ENCODE measurements at regions not wholly inside any gene's neighbourhood (a gene's known extent, or its start where the extent isn't known, plus 50 kb on each side); places are given as distances from the start of the nearest gene placed in this dataset.

DNA sequence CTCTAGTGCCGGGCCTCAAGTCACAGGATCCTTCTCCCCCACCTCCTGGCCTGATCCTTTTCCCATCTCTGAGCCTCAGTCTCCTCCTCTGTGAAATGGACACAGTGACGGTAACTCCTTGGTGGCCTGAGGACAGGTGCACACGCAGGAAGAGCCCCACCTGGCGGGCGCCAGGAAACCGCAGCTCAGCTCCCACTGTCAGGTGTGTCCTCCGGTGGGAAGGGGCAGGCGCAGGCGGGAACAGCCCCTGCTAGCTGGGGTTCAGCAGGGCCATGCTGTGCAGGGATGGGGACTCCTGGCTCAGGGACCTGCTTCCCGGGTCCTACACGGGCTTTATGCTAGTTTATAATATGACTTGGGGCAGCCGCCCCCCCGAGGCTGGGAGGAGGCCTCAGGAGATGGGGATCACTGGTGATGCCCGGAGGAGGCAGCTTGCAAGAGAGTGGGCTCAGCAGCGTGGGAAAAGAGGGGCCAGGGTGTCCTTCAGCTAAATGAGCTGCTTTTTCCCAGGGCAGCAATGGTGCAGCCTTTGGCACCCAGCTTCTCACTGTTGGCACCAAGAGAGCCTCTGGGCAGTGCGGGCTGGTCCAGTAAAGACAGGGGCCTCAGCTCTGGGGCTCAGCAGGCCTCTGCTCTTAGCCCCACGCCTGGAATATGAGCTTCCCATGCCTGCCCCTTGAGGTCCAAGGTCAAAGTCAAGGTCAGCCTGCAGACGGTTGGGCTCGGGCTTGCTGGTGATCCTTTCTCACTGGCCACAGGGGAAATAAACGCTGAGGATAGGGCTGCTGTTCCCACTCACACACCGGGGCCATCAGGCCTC is 68.0 kb upstream of the FAM20C start:
- Histone ChIP-seq H3K9me3 (ENCODE audit: insufficient read depth, low read length) (no peaks in the 10 kb centered on the region), H3K9ac (ENCODE audit: insufficient read length, low read depth) (peak overlapping the region; percentile 34), H3K4me3 (ENCODE audit: insufficient read length, low read depth) (no peak overlapping the region), H3K4me1 (ENCODE audit: insufficient read depth, insufficient read length) (peaks cover 17% of the 10 kb centered on the region), H3K27me3 (ENCODE audit: insufficient read depth, insufficient read length) (no peaks in the 10 kb centered on the region), H3K36me3 (ENCODE audit: insufficient read depth, insufficient read length, low read length) (no peaks in the 10 kb centered on the region)
- DNase-seq (ENCODE audit: low read depth, low spot score): no peak
- no peak for TF ChIP-seq SUZ12 (IDR thresholded peaks at IDR 0.05; ENCODE audit: extremely low read depth, insufficient read depth, insufficient read length)
- no peak for TF ChIP-seq YY1 (IDR thresholded peaks at IDR 0.05; ENCODE audit: insufficient read depth, insufficient read length)
- no peak for TF ChIP-seq ZNF274 (IDR thresholded peaks at IDR 0.05; ENCODE audit: low read depth, low read length)

DNA sequence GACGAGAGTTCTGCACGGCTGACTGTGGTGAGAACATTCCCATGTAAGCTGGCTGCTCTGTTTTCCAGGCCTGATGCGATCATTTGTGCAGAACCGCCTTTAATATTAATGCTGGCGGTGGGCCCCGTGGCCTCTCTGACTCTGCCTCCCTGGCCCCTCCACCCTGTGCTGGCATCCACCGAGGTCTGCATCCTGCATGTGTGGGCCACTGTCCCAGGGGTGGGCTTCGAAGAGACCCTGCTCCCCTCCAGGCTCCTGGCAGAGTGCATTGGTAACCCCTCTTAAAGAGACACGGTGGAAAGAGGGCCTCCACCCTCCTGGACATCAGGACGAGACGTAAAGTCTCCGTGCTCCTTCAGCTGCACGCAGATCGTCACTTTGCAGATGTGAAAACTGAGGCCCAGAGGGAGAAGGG is 67.3 kb upstream of the FAM20C start:
- no peaks in the 10 kb centered on the region for H3K36me3 ChIP-seq (ENCODE audit: insufficient read depth, insufficient read length, low read length)
- no peak overlapping the region for H3K4me3 ChIP-seq (ENCODE audit: insufficient read length, low read depth)
- H3K9me3 ChIP-seq (ENCODE audit: insufficient read depth, low read length): no peaks in the 10 kb centered on the region
- H3K4me1 ChIP-seq (ENCODE audit: insufficient read depth, insufficient read length): peaks cover 11% of the 10 kb centered on the region
- DNase-seq (ENCODE audit: low read depth, low spot score): no peak
- H3K9ac ChIP-seq (ENCODE audit: insufficient read length, low read depth): peak overlapping the region; percentile 34
- TF ChIP-seq SUZ12 (IDR thresholded peaks at IDR 0.05; ENCODE audit: extremely low read depth, insufficient read depth, insufficient read length) (no peak), ZNF274 (IDR thresholded peaks at IDR 0.05; ENCODE audit: low read depth, low read length) (no peak), YY1 (IDR thresholded peaks at IDR 0.05; ENCODE audit: insufficient read depth, insufficient read length) (no peak)
- H3K27me3 ChIP-seq (ENCODE audit: insufficient read depth, insufficient read length): no peaks in the 10 kb centered on the region

DNA sequence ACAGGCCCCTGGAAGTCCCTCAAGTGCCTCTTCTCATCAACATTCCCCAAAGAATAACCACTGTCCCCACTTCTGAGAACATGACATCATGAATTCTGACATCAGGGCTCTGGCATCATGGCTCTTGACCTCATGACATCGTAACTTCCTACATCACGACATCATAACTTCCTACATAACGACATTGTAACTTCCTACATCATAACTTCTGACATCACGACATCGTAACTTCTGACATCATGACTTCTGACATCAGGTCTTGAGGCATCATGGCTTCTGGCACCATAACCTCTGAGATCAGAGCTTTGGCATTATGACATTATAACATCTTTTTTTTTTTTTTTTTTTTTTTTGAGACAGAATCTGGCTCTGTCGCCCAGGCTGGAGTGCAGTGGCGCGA is 66.7 kb upstream of the FAM20C start:
- no peaks in the 10 kb centered on the region for H3K9me3 ChIP-seq (ENCODE audit: insufficient read depth, low read length)
- no peak overlapping the region for H3K4me3 ChIP-seq (ENCODE audit: insufficient read length, low read depth)
- H3K36me3 ChIP-seq (ENCODE audit: insufficient read depth, insufficient read length, low read length): no peaks in the 10 kb centered on the region
- DNase-seq (ENCODE audit: low read depth, low spot score): no peak
- H3K27me3 ChIP-seq (ENCODE audit: insufficient read depth, insufficient read length): no peaks in the 10 kb centered on the region
- H3K9ac ChIP-seq (ENCODE audit: insufficient read length, low read depth): no peak overlapping the region
- peaks cover 7% of the 10 kb centered on the region for H3K4me1 ChIP-seq (ENCODE audit: insufficient read depth, insufficient read length)
- TF ChIP-seq YY1 (IDR thresholded peaks at IDR 0.05; ENCODE audit: insufficient read depth, insufficient read length): no peak
- TF ChIP-seq SUZ12 (IDR thresholded peaks at IDR 0.05; ENCODE audit: extremely low read depth, insufficient read depth, insufficient read length): no peak
- TF ChIP-seq ZNF274 (IDR thresholded peaks at IDR 0.05; ENCODE audit: low read depth, low read length): no peak

DNA sequence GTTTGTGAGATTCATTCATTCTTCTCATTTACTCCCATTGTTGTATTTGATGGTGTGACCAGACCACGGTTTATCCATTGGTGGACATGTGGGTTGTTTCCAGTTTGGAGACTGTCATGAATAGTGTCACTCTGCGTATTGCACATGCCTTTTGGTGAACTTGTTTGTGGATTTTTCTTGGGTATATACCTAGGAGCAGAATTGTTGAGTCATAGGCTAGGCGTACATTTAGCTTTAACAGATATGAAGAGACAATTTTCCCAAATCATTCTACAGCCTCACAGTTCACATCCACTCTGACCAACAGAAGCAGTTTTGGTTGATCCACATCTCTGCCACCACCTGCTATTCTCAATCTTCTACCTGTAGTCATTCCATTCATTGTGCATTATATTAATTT is 66.0 kb upstream of the FAM20C start:
- TF ChIP-seq YY1 (IDR thresholded peaks at IDR 0.05; ENCODE audit: insufficient read depth, insufficient read length) (no peak), ZNF274 (IDR thresholded peaks at IDR 0.05; ENCODE audit: low read depth, low read length) (no peak), SUZ12 (IDR thresholded peaks at IDR 0.05; ENCODE audit: extremely low read depth, insufficient read depth, insufficient read length) (no peak)
- Histone ChIP-seq H3K9me3 (ENCODE audit: insufficient read depth, low read length) (no peaks in the 10 kb centered on the region), H3K27me3 (ENCODE audit: insufficient read depth, insufficient read length) (no peaks in the 10 kb centered on the region), H3K9ac (ENCODE audit: insufficient read length, low read depth) (no peak overlapping the region), H3K4me1 (ENCODE audit: insufficient read depth, insufficient read length) (peaks cover 3% of the 10 kb centered on the region), H3K36me3 (ENCODE audit: insufficient read depth, insufficient read length, low read length) (no peaks in the 10 kb centered on the region), H3K4me3 (ENCODE audit: insufficient read length, low read depth) (no peak overlapping the region)
- no peak for DNase-seq (ENCODE audit: low read depth, low spot score)

DNA sequence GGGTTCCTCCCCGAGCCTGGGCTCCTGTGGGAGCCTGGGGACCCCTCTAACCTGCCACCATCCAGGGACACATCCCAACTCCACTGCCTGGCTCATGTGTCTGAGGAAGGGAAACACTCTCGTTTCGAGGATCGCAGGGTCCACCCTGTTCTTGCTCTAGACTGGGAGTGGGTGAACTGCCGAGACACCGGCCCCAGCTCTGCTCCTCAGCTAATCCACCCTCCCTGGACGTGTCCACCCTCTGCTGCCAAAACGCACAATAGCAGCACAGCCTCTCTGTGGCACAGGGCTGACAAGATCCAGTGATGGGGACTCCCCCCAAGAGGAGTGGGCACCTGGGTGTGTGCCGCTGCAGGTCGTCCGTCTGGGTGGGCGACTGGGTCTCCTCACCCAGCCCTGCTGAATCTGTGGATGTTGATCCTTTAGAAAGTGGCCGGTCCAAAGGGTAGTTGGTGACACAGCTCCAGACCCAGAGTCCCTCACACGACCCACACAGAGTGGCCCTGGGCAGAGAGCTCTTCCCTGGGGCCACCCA is 65.2 kb upstream of the FAM20C start:
- TF ChIP-seq YY1 (IDR thresholded peaks at IDR 0.05; ENCODE audit: insufficient read depth, insufficient read length) (no peak), SUZ12 (IDR thresholded peaks at IDR 0.05; ENCODE audit: extremely low read depth, insufficient read depth, insufficient read length) (no peak), ZNF274 (IDR thresholded peaks at IDR 0.05; ENCODE audit: low read depth, low read length) (no peak)
- DNase-seq (ENCODE audit: low read depth, low spot score): no peak
- Histone ChIP-seq H3K9ac (ENCODE audit: insufficient read length, low read depth) (no peak overlapping the region), H3K9me3 (ENCODE audit: insufficient read depth, low read length) (no peaks in the 10 kb centered on the region), H3K4me3 (ENCODE audit: insufficient read length, low read depth) (no peak overlapping the region), H3K27me3 (ENCODE audit: insufficient read depth, insufficient read length) (no peaks in the 10 kb centered on the region), H3K36me3 (ENCODE audit: insufficient read depth, insufficient read length, low read length) (no peaks in the 10 kb centered on the region), H3K4me1 (ENCODE audit: insufficient read depth, insufficient read length) (peaks cover 3% of the 10 kb centered on the region)

DNA sequence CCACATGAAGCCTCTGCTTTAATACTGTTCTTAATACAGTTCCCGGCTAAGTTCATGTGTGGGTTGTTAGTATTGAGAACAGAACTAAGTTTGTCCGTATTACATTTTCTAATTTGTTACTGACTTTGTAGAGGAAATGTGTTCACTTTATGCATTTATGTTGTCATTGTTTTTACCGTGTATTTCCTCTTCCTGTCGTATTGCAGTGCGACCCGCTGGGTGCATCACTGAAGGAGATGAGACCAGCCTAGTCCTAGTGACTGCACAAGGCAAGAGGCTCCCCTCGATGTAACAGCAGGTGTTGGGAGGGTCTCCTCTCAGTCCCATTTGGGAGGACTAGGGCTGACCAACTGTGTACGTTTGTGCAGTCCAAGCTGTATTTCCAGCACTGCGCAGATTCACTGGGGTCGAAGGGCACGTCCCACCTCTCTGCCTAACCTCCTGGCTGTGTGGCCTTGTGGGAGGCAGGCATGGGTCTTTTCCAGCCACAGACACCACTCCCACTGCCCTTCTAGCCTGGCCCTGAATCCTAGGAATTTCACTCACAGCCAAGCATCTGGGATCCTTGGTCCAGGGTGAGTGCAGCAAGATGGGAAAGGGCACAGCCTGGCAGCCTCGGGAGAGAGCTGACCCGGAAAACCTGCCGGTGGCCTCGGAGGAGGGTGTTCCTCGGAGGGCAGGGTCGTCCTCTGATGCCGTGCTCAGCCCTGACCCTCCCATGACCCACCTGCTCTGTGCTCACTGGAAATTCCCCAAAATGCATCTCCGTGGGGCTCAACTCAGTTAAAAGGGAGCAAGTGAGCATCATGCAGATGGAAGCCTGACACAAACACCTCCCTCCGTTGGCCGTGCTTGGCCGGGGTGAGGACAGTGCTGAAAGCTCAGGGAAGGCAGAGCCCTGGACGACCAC is 63.9 kb upstream of the FAM20C start:
- Histone ChIP-seq H3K9me3 (ENCODE audit: insufficient read depth, low read length) (no peaks in the 10 kb centered on the region), H3K4me1 (ENCODE audit: insufficient read depth, insufficient read length) (no peaks in the 10 kb centered on the region), H3K36me3 (ENCODE audit: insufficient read depth, insufficient read length, low read length) (no peaks in the 10 kb centered on the region)

More for the DNA sequence above, 63.9 kb upstream of the FAM20C start:
- H3K4me3 ChIP-seq (ENCODE audit: insufficient read length, low read depth): no peak overlapping the region
- H3K27me3 ChIP-seq (ENCODE audit: insufficient read depth, insufficient read length): no peaks in the 10 kb centered on the region
- H3K9ac ChIP-seq (ENCODE audit: insufficient read length, low read depth): no peak overlapping the region
- TF ChIP-seq ZNF274 (IDR thresholded peaks at IDR 0.05; ENCODE audit: low read depth, low read length) (no peak), SUZ12 (IDR thresholded peaks at IDR 0.05; ENCODE audit: extremely low read depth, insufficient read depth, insufficient read length) (no peak), YY1 (IDR thresholded peaks at IDR 0.05; ENCODE audit: insufficient read depth, insufficient read length) (no peak)
- DNase-seq (ENCODE audit: low read depth, low spot score): no peak
